ENCODE measurements at regions not wholly inside any gene's neighbourhood (a gene's known extent, or its start where the extent isn't known, plus 50 kb on each side); places are given as distances from the start of the nearest gene placed in this dataset.
"Not testable (repeated sequence)": the region's sequence is repeated elsewhere in the genome, so short reads cannot be mapped to it uniquely, and the experiment has no call there.

DNA sequence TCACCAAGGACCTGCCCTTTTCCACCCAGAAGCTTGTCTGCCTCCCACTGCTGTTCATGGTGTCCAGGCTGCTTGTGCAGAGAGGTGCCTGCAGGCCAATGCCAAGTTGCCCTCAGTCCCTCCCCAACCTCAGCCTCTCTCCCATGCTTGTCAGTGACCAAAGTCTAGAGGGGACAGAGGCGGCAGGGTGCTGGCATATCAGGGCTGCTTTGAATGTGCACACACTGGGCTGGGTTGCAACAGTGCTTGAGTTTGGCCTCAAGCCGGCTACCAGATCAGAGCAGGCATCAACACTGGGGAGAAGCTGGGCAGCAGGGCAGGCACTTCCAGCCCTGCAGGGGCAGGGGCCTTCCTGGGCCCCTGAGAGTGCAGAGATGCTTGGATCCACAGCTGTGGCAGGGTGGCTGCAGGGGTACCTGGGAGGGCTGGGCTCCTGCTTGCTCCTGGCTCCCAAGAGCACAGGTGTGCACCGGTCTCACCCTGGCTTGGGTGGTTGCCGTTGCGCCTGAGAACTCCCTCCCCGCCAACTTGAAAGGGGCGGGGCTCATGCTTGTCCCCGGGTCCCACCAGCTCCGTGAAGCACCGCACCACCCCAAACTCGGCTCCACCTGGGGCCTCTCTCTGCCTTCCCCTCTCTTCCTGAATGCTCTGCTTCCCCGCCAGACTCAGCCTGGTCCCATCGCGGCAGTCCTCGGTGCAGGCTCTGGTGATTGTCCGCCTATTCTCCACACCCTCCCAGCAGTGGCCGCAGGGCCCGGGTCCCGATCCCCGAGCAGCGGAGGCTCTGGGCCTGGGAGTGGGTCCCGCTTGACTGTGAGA, 1681.9 kb upstream of the ADGRL3 start:
- DNase-seq, result no peak

DNA sequence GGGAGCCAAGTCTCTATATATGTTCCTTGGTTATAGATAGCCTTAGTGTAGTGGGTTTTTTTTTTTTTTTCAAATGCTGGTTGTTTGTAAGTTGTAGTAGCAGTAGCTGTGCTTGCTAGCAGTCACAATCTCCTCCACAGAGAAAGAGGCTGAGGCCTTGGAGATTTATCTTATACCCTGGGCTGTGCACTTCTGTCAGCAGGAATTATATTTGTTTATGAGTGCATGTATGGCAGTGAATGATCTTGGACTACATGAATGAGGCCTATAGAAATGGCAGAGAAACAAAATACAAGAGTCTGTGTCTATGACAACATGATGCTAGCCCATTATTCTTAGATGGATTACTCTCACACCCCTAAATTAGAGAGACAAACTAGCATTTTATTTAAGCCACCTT, 1674.2 kb upstream of the ADGRL3 start:
- no peak for DNase-seq

DNA sequence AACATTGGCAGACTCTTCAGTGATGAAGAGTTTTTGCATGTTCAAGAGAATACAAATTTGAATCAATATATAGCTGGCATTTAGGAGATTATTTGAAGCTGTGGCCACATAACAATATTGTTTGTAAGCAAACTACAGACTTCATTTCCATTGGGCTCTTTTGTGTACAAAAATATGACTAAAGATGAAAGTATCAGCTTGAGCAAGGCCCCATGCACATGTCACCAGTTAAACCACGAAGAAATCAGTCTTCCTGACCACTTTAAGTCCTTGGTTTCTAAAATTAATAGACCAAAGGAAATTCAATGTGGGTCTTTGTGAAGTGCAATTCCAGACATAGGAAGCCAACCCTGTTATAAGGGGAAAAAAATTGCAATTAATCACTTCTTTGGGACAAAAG, 1664.6 kb upstream of the ADGRL3 start:
- no peak for DNase-seq

DNA sequence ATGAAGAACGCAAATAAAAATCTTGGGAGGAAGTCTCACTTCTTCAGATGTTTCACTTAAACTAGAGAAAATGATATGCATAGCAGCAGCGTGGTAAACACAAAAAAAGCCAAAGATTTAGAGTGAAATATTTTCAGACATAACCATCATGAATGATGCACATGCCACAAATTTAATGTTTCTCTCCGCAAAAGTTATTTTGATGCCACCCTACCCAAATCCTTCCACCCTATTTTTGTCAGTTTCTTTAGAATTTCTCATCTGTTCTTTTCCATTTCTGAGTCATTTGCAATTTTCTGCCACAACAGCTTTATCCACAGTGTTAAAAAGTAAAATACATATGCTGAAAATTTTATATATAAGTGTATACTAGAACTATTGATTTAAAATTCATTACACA, 1663.7 kb upstream of the ADGRL3 start:
- no peak for DNase-seq

DNA sequence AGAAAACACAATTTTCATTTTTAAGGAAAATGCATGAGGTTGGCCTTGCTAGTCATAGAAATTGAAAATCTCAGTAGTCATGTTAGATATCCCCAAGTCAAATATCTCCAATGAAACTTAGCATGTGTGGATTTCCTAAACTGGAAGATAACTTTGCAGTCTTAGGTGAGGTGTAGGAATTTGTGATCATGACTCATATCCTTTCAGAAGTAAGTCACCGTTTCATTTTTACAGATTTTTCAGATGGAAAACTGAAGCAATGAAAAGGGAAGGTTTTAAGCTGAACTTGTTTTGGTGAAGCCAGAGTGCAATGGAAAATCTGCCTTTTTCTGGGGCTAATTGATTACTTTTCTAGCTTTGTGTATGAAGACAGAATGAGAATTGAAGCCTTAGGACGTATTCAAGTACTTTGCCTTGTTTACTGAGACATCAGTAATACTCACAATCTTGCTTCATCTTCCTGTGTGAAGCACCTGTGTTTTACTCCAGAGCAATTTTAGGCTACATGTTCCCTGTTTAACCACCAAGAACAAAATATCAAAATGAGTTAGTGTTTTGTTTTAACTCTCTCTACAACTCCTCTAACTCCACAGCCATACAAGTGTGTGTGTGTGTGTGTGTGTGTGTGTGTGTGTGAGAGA, 1662.8 kb upstream of the ADGRL3 start:
- no peak for DNase-seq

DNA sequence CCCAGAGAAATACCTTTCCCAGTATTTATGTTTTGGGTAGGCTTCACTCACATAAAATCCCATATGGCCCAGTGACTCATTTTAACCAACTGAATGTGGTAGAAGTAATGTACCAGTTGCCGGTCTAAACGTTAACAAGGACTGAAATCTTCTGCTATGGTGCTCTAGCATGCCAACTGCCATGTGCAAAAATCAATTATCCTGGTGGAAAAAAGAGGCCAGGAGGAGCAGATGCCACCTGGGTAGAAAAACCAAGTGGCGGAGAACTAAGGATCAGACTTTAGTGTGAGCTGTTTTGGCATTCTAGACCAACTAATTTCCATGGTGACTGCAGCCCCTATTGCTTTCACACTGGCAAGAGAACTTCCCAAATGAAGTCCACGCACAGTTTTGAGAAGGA, 1660.7 kb upstream of the ADGRL3 start:
- no peak for DNase-seq

DNA sequence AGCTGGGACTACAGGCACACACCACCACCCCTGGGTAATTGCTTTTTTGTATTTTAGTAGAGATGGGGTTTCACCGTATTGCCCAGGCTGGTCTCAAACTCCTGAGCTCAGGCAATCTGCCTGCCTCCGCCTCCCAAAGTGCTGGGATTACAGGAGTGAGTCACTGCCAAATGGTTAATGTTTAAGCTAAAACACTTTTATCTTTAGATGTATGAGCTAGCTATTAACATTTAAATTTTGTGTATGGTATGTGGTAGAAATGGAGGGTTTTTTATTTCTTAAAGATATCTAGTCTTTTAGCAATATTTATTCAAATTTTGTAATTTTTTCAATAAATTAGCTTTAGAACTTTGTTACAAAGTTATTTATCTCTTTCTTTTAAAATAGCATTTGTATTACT, 1659.8 kb upstream of the ADGRL3 start:
- DNase-seq, result no peak

DNA sequence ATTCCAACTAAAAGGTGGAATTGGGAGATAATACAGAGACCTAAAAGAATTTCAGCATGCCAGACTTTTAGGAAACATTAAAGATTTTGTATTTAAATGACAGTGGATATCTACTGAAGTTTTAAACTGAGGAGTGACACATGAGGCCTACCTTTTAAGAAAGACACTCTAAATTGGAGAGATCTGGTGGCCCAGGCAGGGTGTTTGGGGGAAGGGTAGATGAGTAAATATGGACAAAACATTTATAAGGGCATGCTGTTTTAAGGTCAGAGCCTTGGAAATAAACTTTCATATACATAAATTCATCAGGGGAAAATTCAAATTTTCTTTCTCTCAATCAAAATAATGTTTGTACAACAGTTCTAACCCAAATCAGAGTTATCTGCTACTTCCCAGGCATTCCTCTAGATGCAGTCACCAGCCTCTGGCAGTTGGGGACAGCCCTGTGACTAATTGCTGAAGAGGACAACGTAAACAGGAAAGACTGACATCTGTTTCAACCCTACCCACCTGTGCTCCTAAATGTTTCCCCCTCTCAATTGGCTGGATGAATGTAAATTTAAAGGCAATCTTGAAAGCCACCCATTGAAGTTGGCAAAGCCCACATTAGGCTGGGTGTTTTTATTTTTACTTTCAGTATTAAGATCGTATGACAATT, 1646.9 kb upstream of the ADGRL3 start:
- DNase-seq, result no peak

DNA sequence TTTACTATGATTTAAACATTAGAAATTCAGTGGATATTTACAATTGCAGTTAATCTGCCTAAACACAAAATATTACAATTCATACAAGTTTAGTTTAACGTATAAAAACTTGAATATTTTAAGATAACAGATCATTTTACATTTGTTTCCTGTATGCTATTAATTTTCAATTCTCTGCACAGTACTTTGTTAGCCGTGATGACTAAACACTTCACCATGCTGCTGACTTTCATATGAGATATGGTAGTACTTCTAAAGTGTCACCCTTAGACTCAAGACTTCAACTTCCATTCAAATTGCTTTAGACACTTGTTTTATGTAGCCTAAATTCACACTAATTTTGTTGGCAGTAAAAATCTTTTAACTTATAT, 1646.4 kb upstream of the ADGRL3 start:
- DNase-seq, result no peak

DNA sequence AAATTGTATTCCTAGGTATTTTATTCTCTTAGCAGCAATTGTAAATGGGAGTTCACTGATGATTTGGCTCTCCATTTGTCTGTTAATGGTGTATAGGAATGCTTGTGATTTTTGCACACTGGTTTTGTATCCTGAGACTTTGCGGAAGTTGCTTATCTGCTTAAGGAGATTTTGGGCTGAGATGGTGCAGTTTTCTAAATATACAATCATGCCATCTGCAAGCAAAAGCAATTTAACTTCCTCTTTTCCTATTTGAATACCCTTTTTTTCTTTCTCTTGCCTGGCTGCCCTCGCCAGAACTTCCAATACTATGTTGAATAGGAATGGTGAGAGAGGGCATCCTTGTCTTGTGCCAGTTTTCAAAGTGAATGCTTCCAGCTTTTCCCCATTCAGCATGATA, 1643.9 kb upstream of the ADGRL3 start:
- DNase-seq, result not testable (repeated sequence)

DNA sequence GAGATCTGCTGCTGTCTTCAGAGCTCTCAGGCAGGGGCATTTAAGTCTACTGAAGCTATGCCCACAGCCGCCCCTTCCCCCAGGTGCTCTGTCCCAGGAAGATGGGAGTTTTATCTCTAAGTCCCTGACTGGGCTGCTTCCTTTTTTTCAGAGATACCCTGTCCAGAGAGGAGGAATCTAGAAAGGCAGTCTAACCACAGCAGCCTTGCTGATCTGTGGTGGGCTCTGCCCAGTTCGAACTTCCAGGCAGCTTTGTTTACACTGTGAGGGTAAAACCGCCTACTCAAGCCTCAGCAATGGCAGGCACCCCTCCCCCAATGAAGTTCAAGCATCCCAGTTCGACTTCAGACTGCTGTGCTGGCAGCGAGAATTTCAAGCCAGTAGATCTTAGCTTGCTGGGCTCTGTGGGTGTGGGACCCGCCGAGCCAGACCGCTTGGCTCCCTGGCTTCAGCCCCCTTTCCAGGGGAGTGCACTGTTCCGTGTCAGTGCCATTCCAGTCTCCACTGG, 1639.9 kb upstream of the ADGRL3 start:
- DNase-seq, result not testable (repeated sequence)

DNA sequence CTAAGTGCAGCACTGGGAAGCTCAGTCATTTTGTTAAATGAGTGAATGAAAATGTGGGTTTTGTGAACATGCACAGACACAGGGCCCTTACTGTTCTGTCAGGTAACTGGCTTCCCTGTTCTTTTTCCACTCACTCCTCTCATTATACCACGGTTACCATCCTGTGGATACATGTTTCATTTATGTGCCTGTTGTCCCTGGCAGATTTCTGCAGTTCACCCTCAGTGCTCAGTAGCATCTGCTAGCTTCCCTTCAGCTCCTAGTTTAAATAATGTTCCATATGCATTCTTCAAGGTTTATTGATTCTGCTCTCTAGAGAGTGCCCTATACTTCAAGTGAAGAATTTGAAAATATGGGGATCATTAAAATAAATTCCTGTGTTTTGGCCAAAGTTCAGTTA, 1634.3 kb upstream of the ADGRL3 start:
- no peak for DNase-seq

DNA sequence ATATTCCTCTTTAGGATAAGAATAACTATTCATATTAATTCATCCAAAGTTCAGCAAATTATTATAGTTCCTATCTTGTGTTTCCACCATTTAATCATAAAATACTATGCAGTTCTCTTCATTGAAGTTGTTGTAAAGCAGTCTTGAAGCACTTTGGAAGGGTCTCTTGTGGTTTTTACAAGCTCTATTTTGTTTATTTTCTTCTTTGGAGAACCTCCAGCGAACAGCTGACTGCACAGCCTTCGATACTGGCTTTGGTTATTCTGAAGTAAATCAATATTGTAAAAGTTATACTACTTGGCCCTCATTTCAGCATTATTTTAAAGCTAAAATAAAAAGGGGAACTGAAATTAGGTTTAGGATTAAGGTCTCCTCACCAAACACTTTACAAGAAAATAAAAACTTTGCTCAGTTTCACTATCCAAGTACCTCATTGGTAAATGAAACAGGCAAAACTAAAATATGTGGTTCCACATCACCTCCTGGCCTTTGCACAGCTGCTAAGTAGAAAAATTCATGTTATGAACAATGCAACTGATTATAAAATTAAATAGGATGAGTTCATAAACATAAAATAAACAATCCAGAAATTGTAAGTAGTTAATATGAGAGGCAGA, 1629.2 kb upstream of the ADGRL3 start:
- DNase-seq, result no peak

DNA sequence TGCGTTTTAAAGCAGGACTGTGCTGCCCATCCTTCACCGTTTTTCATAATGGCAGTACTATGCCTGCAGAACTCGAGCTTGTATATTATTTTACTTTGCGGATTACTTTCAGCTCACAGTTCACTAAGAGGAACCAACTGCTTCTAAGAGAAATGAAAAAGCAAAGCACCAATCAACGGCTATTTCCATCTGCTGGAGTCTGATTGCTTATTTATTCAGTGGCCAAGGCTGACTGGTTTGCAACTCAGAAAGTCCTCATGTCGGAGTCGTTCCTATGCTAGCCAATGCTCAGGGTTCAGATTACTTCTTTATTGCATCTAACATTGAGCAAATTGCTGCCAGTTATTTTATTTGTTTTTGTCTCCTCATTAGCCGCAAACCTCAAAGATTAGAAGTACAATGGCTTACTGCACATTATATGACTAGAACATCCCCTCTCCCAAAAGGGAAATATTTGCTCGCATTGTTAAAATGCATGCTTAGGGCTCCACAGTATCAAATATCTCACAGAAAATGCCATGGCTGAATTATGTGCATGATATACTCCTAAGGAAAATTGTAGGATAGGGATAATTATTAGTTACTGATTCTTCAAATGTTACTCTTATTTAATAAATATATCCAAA, 1628.2 kb upstream of the ADGRL3 start:
- no peak for DNase-seq

DNA sequence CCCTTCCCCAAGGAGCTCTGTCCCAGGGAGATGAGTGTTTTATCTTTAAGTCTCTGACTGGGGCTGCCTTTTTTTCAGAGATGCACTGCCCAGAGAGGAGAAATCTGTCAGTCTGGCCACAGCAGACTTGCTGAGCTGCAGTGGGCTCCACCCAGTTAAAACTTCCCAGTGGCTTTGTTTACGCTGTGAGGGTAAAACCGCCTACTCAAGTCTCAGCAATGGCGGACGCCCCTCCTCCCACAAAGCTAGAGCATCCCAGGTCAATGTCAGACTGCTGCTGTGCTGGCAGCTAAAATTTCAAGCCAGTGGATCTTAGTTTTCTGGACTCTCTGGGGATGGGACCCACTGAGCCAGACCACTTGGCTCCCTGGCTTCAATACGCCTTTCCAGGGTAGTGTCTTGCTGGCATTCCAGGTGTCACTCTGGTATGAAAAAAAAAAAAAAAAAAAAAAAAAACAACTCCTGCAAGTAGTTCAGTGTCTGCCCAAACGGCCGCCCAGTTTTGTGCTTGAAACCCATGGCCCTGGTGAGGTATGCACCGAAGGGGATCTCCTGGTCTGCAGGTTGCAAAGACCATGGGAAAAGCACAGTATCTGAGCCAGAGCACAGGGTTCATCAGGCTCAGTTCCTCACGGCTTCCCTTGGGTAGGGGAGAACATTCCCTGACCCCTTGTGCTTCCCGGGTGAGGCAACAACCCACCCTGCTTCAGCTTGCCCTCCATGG, 1616.1 kb upstream of the ADGRL3 start:
- DNase-seq, result no peak

DNA sequence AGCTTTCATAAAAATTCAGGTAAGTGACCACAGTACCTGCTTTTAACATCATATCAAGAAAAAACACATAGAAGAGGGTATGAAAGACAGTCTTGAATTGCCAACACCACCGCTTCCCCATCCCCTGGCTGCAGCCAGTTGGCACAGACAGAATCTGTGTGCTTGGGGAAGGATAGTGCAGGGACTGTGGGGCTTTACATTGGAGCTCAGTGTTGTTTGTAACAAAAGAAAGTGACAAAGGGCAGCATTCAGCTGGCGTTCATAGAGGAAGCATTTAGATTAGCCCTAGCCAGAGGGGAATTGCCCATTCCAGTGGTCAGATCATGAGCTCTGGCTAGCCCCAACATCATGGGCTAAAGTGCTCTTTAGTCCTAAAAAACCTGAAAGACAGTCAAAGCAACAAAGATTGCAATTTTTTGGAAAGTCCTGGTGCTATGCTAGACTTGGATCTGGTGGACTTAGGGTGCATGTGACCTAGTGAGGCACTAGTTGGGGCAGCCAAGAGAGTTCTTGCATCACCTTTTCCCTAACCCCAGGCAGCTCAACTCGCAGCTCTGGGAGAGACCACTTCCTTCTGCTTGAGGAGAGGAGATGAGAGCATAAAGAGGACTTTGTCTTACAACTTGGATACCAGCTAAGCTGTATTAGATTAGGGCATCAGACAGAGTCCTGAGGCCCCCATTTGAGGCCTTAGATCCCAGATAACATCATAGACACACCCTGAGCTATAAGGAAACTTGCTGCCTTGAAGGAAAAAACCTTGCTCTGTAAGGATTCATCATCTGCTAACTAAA, 1602.4 kb upstream of the ADGRL3 start:
- DNase-seq, result no peak

DNA sequence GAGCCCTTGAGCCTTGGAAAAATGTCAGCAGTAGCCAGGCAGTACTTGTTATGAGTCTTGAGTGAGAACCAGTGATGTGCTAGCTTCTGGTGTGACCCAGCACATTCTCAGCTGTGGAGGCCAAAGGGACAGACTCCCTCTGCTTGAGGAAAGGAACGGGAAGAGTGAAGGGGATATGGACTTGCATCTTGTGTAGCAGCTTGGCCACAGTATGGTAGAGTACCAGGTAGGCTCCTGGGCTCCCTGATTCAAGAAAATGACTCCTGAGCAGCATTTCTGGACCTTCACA, 1601.9 kb upstream of the ADGRL3 start:
- no peak for DNase-seq

DNA sequence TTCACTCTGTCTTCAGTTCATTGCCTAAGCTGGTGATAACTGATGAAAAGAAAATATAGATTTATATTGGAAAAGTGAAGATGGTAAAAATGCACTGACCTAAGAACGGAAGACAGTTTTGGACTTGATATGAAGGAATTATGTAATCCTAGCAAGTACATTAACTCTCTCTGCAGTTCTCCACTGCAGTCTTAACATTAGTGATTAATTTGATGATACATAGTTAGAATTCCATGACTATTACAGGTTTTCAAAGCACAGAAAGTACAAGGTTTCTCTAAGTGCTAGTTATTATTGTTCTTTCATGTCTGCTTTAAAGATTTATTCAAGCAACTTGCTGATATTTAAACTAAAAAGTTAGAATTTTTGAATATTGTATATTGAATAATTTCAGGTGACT, 1591.7 kb upstream of the ADGRL3 start:
- DNase-seq, result no peak

DNA sequence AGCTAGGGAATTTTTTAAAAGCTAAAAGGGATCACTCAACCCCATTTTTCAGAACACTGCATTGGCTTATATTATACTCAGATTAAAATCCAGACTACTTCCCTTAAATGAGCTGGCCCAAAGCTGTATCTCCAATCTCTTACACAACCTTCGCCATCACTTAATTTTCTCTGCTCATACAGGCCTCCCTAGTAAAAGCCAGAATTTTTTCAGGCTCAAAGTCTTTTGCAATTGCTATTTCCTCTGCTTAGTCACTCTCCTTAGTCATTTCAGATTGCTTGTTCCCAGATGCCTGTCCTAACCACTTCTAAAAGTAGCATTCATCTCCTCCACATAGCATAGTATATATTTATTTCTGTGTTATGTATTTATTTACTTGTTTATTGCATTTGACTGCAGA, 1587.9 kb upstream of the ADGRL3 start:
- no peak for DNase-seq

DNA sequence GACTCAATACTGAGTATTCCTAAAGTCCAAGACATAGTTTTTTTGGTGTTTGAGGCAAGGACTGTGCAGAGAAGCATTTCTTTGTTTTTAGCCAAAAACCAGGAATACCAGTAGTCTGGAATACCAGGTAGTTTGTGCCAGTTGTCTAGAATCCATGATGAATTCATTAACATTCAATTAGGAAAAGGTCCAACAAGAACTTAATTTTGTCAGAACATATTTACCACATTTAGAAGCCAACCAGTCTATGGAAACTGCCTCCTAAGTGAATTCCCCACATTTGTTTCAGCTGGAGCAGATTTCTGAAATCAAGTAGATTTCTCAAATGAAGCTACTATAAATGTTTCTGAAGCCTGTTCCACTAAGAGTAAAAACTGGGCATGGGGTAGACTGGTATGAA, 1584.8 kb upstream of the ADGRL3 start:
- DNase-seq, result no peak

DNA sequence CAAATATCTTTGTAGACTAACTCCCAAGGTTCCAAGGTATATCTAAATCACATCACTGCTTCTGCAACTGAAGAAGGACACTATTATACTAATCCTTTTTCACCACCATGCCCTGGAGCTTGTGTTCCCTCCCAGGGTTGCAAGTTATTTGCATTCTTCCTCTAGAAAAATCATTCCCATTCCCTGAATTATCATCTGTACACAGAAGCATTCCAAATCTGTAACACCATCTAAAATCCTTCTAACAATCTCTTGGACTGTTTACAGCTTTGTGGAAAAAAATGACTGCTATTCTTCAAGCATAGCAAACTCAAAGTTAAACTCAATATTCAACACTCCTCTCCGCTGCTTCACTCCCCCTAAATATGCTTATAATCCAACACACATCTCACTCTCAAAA, 1570.8 kb upstream of the ADGRL3 start:
- DNase-seq, result no peak

DNA sequence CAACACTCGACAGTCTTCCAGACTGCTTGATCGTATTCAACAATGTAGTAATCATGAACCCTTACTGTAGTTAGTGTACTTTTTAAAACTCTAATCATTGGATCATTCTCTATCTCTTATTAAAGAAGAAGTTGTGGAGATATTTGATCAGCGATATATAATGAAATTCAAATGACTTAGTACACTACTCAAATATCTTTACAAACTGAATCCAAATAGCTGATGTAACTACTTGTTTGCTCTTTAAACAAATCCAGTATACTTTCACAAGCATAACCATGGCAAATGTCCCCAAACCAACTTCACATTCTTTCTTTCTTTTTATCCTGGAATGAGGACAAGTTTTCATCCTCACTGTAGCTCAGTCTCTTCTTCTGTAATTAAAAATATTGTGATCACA, 1569.9 kb upstream of the ADGRL3 start:
- no peak for DNase-seq

Measured in NCI-H524 treated with DMSO at 0.1 percent for 48 hours (cell line).